SU-DHL-6 (cell line): ENCODE measurements at regions not wholly inside any gene's neighbourhood (a gene's known extent, or its start where the extent isn't known, plus 50 kb on each side); places are given as distances from the start of the nearest gene placed in this dataset.

Experiments used
- H2AFZ ChIP-seq: fragments of 200-600 bp; sonication (generic); 2 replicates; pipeline ENCODE4 v1.6.1; 2014; ENCODE audit warnings: low read depth, mild to moderate bottlenecking, moderate library complexity, mixed read lengths, antibody characterized with exemption, low read length; ENCODE audit not compliant: severe bottlenecking
- H3F3A ChIP-seq: fragments of 200-600 bp; shearing (Covaris generic); 2 replicates; pipeline ENCODE4 v1.6.0; 2016; ENCODE audit warnings: antibody characterized with exemption, mild to moderate bottlenecking; ENCODE audit not compliant: insufficient read depth
- H3K27ac ChIP-seq: fragments of 200-600 bp; sonication (generic); 2 replicates; pipeline ENCODE4 v1.5.1; 2016; ENCODE audit warnings: low read depth, mild to moderate bottlenecking, low read length, moderate library complexity, mixed read lengths
- H3K27me3 ChIP-seq: fragments of 200-600 bp; sonication (generic), shearing (Covaris generic); 2 replicates; pipeline ENCODE4 v1.6.0; 2014; ENCODE audit warnings: mild to moderate bottlenecking, low read length
- H3K36me3 ChIP-seq: fragments of 200-600 bp; sonication (generic); 2 replicates; pipeline ENCODE4 v1.6.1; 2014; ENCODE audit warnings: mild to moderate bottlenecking, low read length, mixed read lengths
- H3K4me2 ChIP-seq: fragments of 300-600, 200-600 bp; shearing (Covaris generic), sonication (generic); 2 replicates; pipeline ENCODE4 v1.6.0; 2014; ENCODE audit warnings: low read length, low read depth, mild to moderate bottlenecking; ENCODE audit not compliant: poor library complexity, severe bottlenecking
- H3K4me3 ChIP-seq: fragments of 200-600 bp; sonication (generic); 2 replicates; pipeline ENCODE4 v1.5.1; 2014; ENCODE audit warnings: antibody characterized with exemption, low read length, mild to moderate bottlenecking, mixed read lengths; ENCODE audit not compliant: insufficient read depth, poor library complexity, severe bottlenecking
- H3K79me2 ChIP-seq: fragments of 200-600 bp; sonication (generic); 2 replicates; pipeline ENCODE4 v1.6.1; 2014; ENCODE audit warnings: mild to moderate bottlenecking, low read length, moderate library complexity; ENCODE audit not compliant: insufficient read depth
- H3K9ac ChIP-seq: fragments of 200-600 bp; sonication (generic); 2 replicates; pipeline ENCODE4 v1.7.0; 2014; ENCODE audit warnings: mild to moderate bottlenecking, low read length
- H3K9me2 ChIP-seq: fragments of 200-600 bp; sonication (generic); replicated peaks from 2 replicates; pipeline ENCODE4 v1.6.1; 2014; ENCODE audit warnings: low read length; ENCODE audit not compliant: insufficient read depth
- H3K9me3 ChIP-seq: fragments of 200-600 bp; sonication (generic); 2 replicates; pipeline ENCODE4 v1.6.1; 2014; ENCODE audit warnings: low read length, mixed read lengths; ENCODE audit not compliant: insufficient read depth
- H4K20me1 ChIP-seq: fragments of 200-600 bp; sonication (generic); 2 replicates; pipeline ENCODE4 v1.6.1; 2014; ENCODE audit warnings: low read depth, mild to moderate bottlenecking, antibody characterized with exemption, low read length, moderate library complexity, mixed read lengths
- EZH2phosphoT487 ChIP-seq: fragments of 200-600 bp; sonication (generic), shearing (Covaris generic); conservative IDR thresholded peaks from 2 replicates; pipeline ENCODE4 v1.6.1; 2018; ENCODE audit warnings: mild to moderate bottlenecking, antibody characterized with exemption, low read length, moderate library complexity, mixed read lengths
- TF ChIP-seq, protein P1 (sequence below): fragments of 200-600 bp; sonication (generic); IDR thresholded peaks from one replicate; pipeline ENCODE4 v1.5.1; 2017; ENCODE audit warnings: antibody characterized with exemption, mild to moderate bottlenecking, low read length, moderate library complexity; ENCODE audit not compliant: insufficient read depth, poor library complexity, severe bottlenecking

DNA sequence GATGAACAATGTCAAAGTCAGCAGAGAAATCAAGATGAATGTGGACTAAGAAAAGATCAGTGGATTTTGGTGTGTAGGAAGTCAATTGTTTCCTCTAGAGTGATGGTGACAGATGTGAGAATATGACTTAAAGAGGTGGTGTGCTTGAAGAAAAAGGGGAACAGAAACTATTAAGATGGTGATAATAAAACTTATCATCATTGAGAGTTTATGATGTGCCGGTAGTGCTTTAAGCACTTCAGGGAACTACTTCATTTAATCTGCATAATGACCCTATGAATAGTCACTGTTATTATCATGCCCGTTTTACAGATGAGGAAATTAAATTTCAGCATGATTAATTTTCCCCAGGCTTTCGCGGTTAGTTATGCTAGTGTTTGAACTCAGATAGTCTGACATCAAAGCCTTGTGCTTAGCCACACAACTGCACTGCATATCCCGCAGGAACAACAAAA lies 246.9 kb upstream of the LRRC7 start:
- H3K9me2 ChIP-seq = no peaks in the 10 kb centered on the region
- TF ChIP-seq, protein P1, sequence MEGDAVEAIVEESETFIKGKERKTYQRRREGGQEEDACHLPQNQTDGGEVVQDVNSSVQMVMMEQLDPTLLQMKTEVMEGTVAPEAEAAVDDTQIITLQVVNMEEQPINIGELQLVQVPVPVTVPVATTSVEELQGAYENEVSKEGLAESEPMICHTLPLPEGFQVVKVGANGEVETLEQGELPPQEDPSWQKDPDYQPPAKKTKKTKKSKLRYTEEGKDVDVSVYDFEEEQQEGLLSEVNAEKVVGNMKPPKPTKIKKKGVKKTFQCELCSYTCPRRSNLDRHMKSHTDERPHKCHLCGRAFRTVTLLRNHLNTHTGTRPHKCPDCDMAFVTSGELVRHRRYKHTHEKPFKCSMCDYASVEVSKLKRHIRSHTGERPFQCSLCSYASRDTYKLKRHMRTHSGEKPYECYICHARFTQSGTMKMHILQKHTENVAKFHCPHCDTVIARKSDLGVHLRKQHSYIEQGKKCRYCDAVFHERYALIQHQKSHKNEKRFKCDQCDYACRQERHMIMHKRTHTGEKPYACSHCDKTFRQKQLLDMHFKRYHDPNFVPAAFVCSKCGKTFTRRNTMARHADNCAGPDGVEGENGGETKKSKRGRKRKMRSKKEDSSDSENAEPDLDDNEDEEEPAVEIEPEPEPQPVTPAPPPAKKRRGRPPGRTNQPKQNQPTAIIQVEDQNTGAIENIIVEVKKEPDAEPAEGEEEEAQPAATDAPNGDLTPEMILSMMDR = no peak
- TF ChIP-seq EZH2phosphoT487 = no peak
- no peaks in the 10 kb centered on the region for H3K9me3 ChIP-seq
- H3K4me3 ChIP-seq = no peak overlapping the region
- H3K79me2 ChIP-seq = no peaks in the 10 kb centered on the region
- no peak overlapping the region for H3K9ac ChIP-seq
- no peaks in the 10 kb centered on the region for H4K20me1 ChIP-seq
- H3K27ac ChIP-seq = no peak overlapping the region
- H3K4me2 ChIP-seq = no peak overlapping the region
- H2AFZ ChIP-seq = no peak overlapping the region
- H3F3A ChIP-seq = no peaks in the 10 kb centered on the region
- H3K36me3 ChIP-seq = no peaks in the 10 kb centered on the region
- no peaks in the 10 kb centered on the region for H3K27me3 ChIP-seq

DNA sequence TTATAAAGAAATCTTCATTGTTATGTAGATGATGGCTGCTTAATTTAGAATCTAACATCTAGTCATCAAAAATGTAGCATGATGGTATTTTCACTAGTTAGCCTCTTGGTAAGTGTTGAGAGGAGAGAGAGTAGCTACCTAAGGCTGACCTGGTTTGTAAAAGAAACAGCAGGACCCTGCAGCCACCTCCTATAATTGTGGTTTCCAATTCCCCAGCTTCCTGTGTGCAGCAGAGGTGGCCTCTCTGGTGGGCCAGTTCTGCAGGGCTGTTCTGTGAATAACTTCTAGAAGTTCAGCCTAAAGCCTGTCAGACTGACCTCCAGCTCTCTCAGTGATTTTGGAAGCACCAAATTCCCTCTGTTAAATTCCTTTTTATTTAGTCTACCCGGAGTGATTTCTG lies 246.4 kb upstream of the LRRC7 start:
- Histone ChIP-seq H3K36me3 (no peaks in the 10 kb centered on the region), H4K20me1 (no peaks in the 10 kb centered on the region), H3K9ac (no peak overlapping the region), H3F3A (no peaks in the 10 kb centered on the region), H3K4me3 (no peak overlapping the region), H3K9me3 (no peaks in the 10 kb centered on the region), H3K27me3 (no peaks in the 10 kb centered on the region), H3K79me2 (no peaks in the 10 kb centered on the region), H3K9me2 (no peaks in the 10 kb centered on the region), H3K4me2 (no peak overlapping the region), H2AFZ (no peak overlapping the region), H3K27ac (no peak overlapping the region)
- no peak for TF ChIP-seq EZH2phosphoT487
- TF ChIP-seq, protein P1 = no peak

DNA sequence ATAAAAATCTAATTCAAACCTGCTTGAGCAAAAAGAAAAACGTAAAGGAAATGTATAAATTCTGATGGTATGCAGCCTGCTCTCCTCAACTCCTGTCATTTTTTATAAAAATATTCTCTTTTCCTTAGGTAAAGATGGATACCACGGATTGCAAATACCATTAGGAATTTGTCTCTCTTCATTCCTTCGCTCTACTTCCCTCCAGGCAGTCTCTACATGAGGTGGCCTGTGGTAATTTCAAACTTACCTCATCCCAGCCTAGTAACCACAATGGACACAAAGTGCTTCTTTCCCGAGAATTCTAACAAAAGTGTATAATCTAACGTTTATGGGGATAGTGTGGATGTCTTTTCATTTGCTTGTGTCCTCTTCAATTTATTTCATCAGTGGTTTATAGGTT lies 239.5 kb upstream of the LRRC7 start:
- Histone ChIP-seq H3K27ac (no peak overlapping the region), H3K36me3 (no peaks in the 10 kb centered on the region), H3K4me3 (no peak overlapping the region), H3K9me2 (no peaks in the 10 kb centered on the region), H3K9ac (no peak overlapping the region), H3K4me2 (no peak overlapping the region), H3K27me3 (no peaks in the 10 kb centered on the region), H2AFZ (no peak overlapping the region), H3K79me2 (no peaks in the 10 kb centered on the region), H3K9me3 (no peaks in the 10 kb centered on the region), H3F3A (no peaks in the 10 kb centered on the region), H4K20me1 (no peaks in the 10 kb centered on the region)
- TF ChIP-seq, protein P1 = no peak
- TF ChIP-seq EZH2phosphoT487 = no peak
